GM23338 (cell line): ENCODE measurements at regions not wholly inside any gene's neighbourhood (a gene's known extent, or its start where the extent isn't known, plus 50 kb on each side); places are given as distances from the start of the nearest gene placed in this dataset.

Experiments
- EZH2 ChIP-seq: fragments of 200-600 bp; sonication (generic); IDR thresholded peaks from one replicate; pipeline ENCODE4 v1.8.0; 2017; ENCODE audit warnings: antibody characterized with exemption, mild to moderate bottlenecking, low read depth; ENCODE audit not compliant: unreplicated experiment
- JUNB ChIP-seq: IDR thresholded peaks from one replicate; pipeline ENCODE4 v1.6.1; 2016; ENCODE audit warnings: antibody characterized with exemption; ENCODE audit not compliant: unreplicated experiment
- STAT1 ChIP-seq: IDR thresholded peaks from one replicate; pipeline ENCODE4 v1.6.1; 2016; ENCODE audit warnings: antibody characterized with exemption; ENCODE audit not compliant: unreplicated experiment
- ZNF114 ChIP-seq: fragments of 250-450 bp; sonication (Bioruptor Pico); IDR thresholded peaks from 2 replicates; pipeline ENCODE4 v1.5.0; 2020; ENCODE audit warnings: mild to moderate bottlenecking, moderate library complexity
- TF ChIP-seq, protein P1 (sequence below): fragments of 250-450 bp; sonication (Bioruptor Pico); IDR thresholded peaks from 2 replicates; pipeline ENCODE4 v1.5.0; 2020; ENCODE audit warnings: mild to moderate bottlenecking, moderate library complexity
- TF ChIP-seq, protein P2 (sequence below): IDR thresholded peaks from 2 replicates; pipeline ENCODE4 v1.6.1; 2016; ENCODE audit warnings: antibody characterized with exemption

GRCh38 chr3:194267744-194268653 is 83.1 kb downstream of the CPN2 start (continued):
- TF ChIP-seq, protein P1, sequence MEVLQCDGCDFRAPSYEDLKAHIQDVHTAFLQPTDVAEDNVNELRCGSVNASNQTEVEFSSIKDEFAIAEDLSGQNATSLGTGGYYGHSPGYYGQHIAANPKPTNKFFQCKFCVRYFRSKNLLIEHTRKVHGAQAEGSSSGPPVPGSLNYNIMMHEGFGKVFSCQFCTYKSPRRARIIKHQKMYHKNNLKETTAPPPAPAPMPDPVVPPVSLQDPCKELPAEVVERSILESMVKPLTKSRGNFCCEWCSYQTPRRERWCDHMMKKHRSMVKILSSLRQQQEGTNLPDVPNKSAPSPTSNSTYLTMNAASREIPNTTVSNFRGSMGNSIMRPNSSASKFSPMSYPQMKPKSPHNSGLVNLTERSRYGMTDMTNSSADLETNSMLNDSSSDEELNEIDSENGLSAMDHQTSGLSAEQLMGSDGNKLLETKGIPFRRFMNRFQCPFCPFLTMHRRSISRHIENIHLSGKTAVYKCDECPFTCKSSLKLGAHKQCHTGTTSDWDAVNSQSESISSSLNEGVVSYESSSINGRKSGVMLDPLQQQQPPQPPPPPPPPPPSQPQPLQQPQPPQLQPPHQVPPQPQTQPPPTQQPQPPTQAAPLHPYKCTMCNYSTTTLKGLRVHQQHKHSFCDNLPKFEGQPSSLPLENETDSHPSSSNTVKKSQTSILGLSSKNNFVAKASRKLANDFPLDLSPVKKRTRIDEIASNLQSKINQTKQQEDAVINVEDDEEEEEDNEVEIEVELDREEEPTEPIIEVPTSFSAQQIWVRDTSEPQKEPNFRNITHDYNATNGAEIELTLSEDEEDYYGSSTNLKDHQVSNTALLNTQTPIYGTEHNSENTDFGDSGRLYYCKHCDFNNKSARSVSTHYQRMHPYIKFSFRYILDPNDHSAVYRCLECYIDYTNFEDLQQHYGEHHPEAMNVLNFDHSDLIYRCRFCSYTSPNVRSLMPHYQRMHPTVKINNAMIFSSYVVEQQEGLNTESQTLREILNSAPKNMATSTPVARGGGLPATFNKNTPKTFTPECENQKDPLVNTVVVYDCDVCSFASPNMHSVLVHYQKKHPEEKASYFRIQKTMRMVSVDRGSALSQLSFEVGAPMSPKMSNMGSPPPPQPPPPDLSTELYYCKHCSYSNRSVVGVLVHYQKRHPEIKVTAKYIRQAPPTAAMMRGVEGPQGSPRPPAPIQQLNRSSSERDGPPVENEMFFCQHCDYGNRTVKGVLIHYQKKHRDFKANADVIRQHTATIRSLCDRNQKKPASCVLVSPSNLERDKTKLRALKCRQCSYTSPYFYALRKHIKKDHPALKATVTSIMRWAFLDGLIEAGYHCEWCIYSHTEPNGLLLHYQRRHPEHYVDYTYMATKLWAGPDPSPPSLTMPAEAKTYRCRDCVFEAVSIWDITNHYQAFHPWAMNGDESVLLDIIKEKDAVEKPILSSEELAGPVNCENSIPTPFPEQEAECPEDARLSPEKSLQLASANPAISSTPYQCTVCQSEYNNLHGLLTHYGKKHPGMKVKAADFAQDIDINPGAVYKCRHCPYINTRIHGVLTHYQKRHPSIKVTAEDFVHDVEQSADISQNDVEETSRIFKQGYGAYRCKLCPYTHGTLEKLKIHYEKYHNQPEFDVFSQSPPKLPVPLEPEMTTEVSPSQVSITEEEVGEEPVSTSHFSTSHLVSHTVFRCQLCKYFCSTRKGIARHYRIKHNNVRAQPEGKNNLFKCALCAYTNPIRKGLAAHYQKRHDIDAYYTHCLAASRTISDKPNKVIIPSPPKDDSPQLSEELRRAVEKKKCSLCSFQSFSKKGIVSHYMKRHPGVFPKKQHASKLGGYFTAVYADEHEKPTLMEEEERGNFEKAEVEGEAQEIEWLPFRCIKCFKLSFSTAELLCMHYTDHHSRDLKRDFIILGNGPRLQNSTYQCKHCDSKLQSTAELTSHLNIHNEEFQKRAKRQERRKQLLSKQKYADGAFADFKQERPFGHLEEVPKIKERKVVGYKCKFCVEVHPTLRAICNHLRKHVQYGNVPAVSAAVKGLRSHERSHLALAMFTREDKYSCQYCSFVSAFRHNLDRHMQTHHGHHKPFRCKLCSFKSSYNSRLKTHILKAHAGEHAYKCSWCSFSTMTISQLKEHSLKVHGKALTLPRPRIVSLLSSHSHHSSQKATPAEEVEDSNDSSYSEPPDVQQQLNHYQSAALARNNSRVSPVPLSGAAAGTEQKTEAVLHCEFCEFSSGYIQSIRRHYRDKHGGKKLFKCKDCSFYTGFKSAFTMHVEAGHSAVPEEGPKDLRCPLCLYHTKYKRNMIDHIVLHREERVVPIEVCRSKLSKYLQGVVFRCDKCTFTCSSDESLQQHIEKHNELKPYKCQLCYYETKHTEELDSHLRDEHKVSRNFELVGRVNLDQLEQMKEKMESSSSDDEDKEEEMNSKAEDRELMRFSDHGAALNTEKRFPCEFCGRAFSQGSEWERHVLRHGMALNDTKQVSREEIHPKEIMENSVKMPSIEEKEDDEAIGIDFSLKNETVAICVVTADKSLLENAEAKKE (CRISPR knock-in tag): no peak
- TF ChIP-seq, protein P2, sequence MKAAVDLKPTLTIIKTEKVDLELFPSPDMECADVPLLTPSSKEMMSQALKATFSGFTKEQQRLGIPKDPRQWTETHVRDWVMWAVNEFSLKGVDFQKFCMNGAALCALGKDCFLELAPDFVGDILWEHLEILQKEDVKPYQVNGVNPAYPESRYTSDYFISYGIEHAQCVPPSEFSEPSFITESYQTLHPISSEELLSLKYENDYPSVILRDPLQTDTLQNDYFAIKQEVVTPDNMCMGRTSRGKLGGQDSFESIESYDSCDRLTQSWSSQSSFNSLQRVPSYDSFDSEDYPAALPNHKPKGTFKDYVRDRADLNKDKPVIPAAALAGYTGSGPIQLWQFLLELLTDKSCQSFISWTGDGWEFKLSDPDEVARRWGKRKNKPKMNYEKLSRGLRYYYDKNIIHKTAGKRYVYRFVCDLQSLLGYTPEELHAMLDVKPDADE: no peak
- TF ChIP-seq JUNB (no peak), EZH2 (no peak), STAT1 (no peak), ZNF114 (CRISPR knock-in tag) (no peak)
